GM21423 (cell line): ENCODE measurements at regions not wholly inside any gene's neighbourhood (a gene's known extent, or its start where the extent isn't known, plus 50 kb on each side); places are given as distances from the start of the nearest gene placed in this dataset.
A peak's percentile ranks its signal among the peaks of the same experiment; 100 is the strongest.
"Not testable (repeated sequence)": the region's sequence is repeated elsewhere in the genome, so short reads cannot be mapped to it uniquely, and the experiment has no call there.

ENCODE experiments used
- ATAC-seq: cut with Tn5 transposase; IDR thresholded peaks from one replicate; pipeline ENCODE4 v1.9.1; 2021; ENCODE audit warnings: mild to moderate bottlenecking, moderate library complexity; ENCODE audit not compliant: unreplicated experiment

DNA sequence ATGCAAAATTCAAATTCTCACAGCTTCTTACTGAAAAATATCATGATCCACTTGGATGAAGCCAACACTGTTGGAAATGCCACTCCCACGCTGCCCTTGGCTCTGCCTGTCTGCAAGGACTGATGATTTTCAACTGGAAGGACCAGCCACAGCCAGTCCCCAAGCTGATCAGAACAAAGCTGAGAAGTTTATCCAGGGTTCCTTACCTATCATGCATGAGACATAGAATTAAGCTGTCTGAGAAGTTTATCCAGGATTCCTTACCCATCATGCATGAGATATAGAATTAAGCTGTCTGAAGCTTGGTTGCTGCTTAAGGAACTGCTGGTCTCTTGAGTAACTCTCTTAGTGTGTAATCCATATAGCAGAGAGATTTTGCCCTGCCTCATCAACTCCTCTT is 159.8 kb upstream of the TMEM260 start:
- ATAC-seq = no peak

DNA sequence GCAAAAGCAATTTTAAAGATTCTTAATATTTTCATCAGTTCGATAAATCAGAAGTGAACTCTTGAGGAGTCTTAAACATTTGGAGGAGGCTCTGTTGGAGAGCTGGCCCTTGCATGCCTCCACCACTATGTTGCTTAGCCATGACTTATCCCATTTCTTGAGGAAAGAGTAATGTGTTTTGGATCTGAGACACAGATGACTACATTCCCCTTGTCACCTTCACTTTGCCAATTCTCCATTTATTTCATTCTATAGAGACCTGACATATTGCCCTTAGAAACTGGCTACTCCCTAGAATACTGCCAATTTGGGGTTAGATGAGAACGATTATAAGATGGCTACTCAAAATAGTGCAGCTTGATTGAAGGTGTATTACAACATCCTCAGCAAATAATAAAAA is 157.4 kb upstream of the TMEM260 start:
- ATAC-seq = no peak

DNA sequence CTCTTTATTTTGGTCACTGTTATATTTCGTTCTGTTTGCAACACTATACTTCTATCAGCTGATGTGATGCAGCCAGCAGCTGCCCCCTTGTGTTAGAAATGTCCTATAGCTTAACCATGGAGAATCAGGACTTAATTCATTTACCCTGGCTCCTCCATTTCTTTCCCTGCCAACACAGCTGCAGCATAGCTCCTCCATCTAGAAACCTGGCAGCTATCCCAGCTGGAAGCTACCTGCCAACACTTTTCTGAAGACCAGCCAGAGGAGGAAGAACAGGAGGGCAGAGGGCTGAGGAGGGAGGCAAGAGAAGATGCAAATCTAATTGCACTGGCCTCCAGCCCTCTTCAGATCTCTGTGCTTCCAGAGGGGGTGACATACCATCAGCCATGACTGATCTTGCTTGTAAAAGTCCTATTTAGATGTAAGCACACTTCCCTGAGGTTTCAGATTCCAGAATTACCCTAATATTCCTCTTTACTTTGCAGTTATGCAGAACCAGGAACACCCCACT is 156.8 kb upstream of the TMEM260 start:
- no peak for ATAC-seq

DNA sequence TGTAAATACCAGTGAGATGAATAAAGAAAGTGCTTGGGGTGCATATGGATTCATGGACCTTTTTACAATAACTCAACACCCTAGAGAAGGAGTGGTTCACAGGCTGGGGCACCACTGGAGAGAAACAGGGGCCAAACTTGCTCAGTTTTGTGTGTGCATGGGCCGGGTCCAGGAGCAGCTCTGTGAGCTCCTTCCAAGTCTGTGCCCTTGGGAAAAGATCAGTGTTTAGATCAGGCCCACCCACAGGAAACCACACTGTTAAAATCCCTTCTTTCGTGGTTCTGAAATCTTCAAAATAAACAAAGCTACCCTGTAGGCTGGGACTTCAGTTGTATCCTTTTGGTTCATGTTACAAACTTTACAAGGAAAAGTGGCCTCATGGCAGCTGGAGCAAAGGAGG is 156.1 kb upstream of the TMEM260 start:
- no peak for ATAC-seq

GRCh38 chr14:56431013-56431412 is 148.6 kb upstream of the TMEM260 start:
- ATAC-seq = no peak

- no peak for ATAC-seq
Observed at GRCh38 chr14:56449670-56450213, 129.9 kb upstream of the TMEM260 start.

GRCh38 chr14:56452940-56453339 is 126.7 kb upstream of the TMEM260 start:
- no peak for ATAC-seq

DNA sequence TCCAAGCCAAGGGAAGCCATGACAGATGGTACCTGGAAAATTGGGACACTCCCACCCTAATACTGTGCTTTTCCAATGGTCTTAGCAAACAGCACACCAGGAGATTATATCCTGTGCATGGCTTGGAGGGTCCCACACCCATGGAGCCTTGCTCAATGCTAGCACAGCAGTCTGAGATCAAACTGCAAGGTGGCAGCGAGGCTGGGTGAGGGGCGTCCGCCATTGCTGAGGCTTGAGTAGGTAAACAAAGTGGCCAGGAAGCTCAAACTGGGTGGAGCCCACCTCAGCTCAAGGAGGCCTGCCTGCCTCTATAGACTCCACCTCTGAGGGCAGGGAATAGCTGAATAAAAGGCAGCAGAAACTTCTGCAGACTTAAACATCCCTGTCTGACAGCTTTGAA is 124.9 kb upstream of the TMEM260 start:
- ATAC-seq = not testable (repeated sequence)

- ATAC-seq = no peak
Observed at GRCh38 chr14:56460469-56460868, 119.1 kb upstream of the TMEM260 start.

GRCh38 chr14:56461276-56462275 is 118.0 kb upstream of the TMEM260 start:
- no peak for ATAC-seq

DNA sequence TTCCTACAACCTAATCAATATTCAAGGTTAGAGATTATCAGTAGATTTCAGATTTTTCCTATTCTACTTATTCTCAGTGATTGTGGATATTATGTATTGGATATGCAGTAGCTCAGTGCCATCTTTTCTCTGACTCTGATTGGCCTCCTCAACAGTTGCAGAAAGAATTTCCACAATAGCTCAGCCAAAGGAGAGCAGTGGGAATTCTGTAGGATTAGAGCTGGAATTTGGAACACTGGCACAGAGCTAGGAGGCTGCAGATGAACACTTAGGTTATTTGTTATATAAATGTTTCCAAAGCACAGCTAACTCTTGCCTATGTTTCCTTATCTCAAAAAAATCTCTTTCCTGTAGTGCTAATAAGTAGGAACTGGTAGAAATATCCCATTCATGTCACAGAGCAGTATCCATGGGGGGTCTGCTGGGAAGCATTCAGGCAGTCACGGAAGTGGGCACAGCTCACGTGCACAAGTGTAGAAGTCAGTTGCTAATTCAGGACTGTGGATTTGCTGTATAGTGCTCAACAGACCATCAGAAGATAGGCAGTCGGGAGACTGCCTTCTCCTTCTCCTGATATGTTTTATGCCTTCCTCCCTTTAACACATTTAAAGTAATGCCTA is 116.2 kb upstream of the TMEM260 start:
- ATAC-seq = no peak

GRCh38 chr14:56471056-56471455 is 108.5 kb upstream of the TMEM260 start:
- ATAC-seq = no peak

- no peak for ATAC-seq
Observed at GRCh38 chr14:56474419-56475022, 105.1 kb upstream of the TMEM260 start.

DNA sequence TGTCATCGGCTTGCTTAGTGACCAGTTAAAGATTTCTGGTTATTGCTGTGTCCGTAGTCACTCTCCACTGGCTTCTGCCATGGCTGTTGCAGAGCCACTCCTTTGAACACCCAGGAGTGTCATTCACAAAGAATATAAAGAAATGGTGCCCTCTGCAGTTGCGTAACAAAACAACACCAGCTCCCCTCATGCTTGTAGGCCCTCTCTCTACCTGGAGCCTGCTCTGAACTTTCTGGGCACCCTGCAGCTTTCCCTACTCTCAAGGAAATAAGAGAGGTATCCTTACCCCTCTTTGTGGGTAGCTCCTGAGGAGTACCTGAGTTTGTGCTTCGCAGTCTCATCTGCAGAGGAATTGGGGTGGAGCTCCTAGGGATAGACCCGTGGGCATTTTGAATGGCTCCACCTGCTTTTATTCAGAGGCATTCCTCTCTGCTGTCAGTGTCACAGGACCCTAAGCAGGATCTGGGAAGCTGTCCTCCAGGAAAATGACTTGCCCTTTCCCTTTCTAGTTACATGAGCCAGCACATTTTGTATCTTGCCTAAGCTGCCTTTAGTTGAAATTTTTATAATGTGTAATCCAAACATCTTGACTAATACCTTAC is 97.2 kb upstream of the TMEM260 start:
- ATAC-seq = no peak

DNA sequence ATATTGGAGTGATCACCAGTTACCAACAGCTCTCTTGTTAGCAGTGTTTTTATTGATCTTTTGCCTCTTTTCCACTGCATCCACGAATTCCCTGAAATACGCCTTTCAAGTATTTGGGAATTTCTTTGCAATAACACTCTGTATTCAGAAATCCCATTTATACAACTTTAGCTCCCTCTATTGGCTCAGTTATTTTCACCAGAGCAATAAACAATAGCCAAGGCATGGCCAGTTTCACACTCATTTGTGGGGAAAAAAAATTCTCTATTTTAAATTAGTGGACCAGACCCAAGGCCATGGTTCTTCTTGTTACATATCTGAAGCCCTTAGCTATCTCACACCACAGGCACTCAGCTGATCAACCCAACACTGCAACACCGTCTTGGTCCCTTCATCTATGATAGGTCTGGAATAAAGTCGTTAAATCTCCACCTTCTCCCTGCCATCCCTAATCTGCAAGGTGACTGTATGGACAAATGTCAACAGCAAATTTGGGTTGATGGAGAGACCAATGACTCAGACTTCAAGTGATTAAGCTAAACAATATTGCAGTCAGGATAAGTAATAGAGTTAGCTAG is 92.4 kb upstream of the TMEM260 start:
- ATAC-seq = no peak

DNA sequence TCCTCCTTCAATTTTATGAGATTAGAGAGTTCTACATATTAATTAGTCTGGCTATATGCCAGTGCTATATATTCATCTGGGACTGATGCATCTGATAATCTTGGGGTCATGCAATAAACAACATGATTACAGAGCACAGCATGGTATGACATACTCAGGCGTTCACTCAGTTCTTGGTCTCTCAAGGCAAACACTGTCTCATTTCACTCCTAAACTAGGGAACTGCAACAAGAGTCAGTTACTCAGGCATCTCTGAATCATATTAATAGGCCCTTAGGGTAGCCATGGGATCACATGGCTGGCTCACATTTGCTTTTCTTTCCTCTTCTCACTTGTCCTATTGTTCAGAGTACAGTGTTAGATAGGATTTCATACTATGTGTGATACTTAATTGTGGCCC is 91.8 kb upstream of the TMEM260 start:
- ATAC-seq = no peak

DNA sequence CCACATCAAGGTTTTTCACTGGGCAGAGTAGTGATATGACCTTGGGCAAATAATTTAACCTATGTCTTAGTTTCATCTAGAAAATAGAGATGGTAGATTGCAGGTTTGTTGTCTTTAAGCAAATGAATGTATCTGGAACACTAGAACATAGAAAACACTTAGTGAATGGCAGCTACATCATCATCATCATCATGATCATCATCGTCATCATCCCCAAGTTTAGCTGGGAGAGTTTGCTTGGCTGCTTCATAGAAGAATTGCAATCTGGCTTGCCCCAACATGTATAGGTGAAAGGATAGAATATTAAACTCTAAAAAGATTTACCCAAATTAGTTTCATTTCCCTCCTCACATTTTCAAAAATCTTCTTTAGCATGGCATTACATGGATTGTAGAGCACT is 91.3 kb upstream of the TMEM260 start:
- ATAC-seq = no peak

GRCh38 chr14:56490379-56490778 is 89.2 kb upstream of the TMEM260 start:
- ATAC-seq = no peak

DNA sequence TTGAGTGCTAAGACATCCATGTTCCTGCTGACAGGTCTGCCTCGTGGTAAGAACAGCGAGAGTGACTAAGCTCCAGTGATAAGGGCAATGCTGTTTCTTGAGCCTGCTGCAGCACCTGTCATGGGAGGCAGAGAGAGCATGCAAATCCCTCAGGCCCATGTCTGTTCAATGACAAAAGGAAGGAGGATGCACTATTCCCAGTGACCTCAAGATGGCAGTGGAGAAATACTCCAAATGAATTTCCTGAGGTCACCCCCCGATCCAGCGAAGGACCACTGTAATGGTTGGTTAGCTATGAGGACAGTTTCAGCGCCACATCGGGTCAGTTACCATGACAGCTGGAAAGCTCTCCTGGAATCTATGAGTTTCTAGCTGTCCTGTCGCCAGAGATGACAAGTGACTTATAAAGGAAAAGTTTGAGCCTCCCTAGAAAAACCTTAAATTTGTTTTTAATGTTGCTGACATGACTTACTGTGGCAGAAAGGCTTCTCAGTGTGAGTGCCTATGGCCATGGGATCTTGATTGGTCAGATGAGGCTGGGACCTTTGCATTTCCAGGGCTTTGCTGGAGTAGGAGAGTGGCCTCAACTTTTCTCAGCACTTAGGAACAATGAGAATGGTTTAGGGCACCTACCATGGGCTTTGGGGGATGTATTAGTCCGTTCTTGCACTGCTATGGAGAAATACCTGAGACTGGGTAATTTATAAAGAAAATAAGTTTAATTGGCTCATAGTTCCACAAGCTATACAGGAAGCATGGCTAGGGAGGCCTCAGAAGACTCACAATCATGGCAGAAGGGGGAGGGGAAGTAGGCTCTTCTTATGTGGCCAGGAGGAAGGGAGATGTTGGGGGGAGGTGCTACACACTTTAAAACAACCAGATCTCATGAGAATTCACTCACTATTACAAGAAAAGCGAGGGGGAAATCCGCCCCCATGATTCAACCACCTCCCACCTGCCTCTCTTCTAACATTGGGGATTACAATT is 88.0 kb upstream of the TMEM260 start:
- peak; percentile 76 for ATAC-seq
